Muscle of arm (tissue), 1 donor: ENCODE measurements at regions not wholly inside any gene's neighbourhood (a gene's known extent, or its start where the extent isn't known, plus 50 kb on each side); places are given as distances from the start of the nearest gene placed in this dataset.
"Not testable (repeated sequence)": the region's sequence is repeated elsewhere in the genome, so short reads cannot be mapped to it uniquely, and the experiment has no call there.

Experiments
- DNase-seq: peaks from one replicate; pipeline ENCODE4 v3.0.0-alpha.2; 2013

GRCh38 chr1:30361890-30362602, 361.3 kb downstream of the MATN1 start:
- not testable (repeated sequence) for DNase-seq

- DNase-seq, result no peak
These were observed 362.6 kb downstream of the MATN1 start for GRCh38 chr1:30360753-30361152.

- DNase-seq, result no peak
These were observed 363.1 kb downstream of the MATN1 start for GRCh38 chr1:30360281-30360680.

- DNase-seq, result no peak
These were observed 363.7 kb downstream of the MATN1 start for GRCh38 chr1:30359539-30360220.

- DNase-seq, result no peak
These were observed 364.9 kb downstream of the MATN1 start for GRCh38 chr1:30358500-30358899.

- DNase-seq, result no peak
These were observed 366.5 kb downstream of the MATN1 start for GRCh38 chr1:30356839-30357238.

- DNase-seq, result no peak
These were observed 369.0 kb downstream of the MATN1 start for GRCh38 chr1:30354410-30354809.

- no peak for DNase-seq
These were observed 369.7 kb downstream of the MATN1 start for GRCh38 chr1:30353637-30354036.

GRCh38 chr1:30348147-30348546, 375.2 kb downstream of the MATN1 start:
- DNase-seq, result no peak

- no peak for DNase-seq
These were observed 377.8 kb downstream of the MATN1 start for GRCh38 chr1:30345491-30346130.

GRCh38 chr1:30343562-30343961, 379.8 kb downstream of the MATN1 start:
- no peak for DNase-seq

GRCh38 chr1:30342535-30343141, 380.7 kb downstream of the MATN1 start:
- DNase-seq, result no peak

- DNase-seq, result no peak
These were observed 382.5 kb downstream of the MATN1 start for GRCh38 chr1:30340934-30341333.

- DNase-seq, result no peak
These were observed 383.5 kb downstream of the MATN1 start for GRCh38 chr1:30339866-30340265.

GRCh38 chr1:30338765-30339164, 384.6 kb downstream of the MATN1 start:
- DNase-seq, result no peak

- no peak for DNase-seq
These were observed 386.1 kb downstream of the MATN1 start for GRCh38 chr1:30337324-30337620.

- no peak for DNase-seq
These were observed 386.6 kb downstream of the MATN1 start for GRCh38 chr1:30336550-30337323.

GRCh38 chr1:30335997-30336390, 387.4 kb downstream of the MATN1 start:
- DNase-seq, result no peak

- DNase-seq, result no peak
These were observed 387.9 kb downstream of the MATN1 start for GRCh38 chr1:30335389-30335996.

- DNase-seq, result no peak
These were observed 388.6 kb downstream of the MATN1 start for GRCh38 chr1:30334767-30335166.
